ENCODE measurements at regions not wholly inside any gene's neighbourhood (a gene's known extent, or its start where the extent isn't known, plus 50 kb on each side); places are given as distances from the start of the nearest gene placed in this dataset.

DNA sequence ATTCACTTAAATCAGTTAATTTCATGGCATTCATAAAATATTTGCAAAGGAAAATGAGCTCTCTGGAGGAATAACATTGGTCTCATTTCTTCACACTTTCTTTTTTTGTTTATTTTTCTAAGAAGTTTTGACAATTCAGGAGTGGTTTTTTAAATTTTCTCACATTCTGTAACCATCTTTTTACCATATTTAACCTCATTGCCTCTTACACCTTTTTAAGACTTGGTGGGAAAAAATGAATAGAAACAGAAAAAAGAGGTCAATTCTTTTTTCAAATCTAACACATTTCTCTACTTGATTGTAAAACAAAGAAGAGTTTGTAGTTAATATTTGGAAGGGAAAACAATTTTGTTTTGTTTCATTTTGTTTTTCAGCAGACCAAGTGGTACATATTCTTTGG is 1034.7 kb upstream of the RAG2 start:
- ATAC-seq (ENCODE audit: low read depth) (no peak), DNase-seq (no peak)
- Mint-ChIP-seq H3K27ac (no peak overlapping the region), H3K36me3 (no peaks in the 10 kb centered on the region), H3K4me1 (no peaks in the 10 kb centered on the region), H3K27me3 (no peaks in the 10 kb centered on the region), H3K4me3 (no peak overlapping the region), H3K9me3 (peaks cover 4% of the 10 kb centered on the region)
- POLR2A ChIA-PET, result no interaction called here

DNA sequence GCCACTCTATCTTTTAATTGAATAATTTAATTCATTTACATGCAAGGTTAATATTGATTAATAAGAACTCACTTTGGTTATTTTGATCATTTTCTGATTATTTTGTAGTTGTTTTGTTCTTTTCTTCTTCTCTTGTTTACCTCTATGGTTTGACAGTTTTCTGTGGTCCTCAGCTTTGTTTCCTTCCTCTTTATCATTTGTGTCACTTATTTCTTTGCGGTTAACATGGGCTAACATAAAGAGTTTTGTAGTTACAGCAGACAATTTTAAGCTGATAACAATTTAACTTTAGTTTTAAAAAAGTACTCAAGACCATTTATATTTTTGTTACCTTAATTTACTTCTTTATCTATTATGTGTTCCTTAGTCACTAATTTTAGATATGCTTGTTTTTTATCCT is 1032.8 kb upstream of the RAG2 start:
- Mint-ChIP-seq H3K27ac (no peak overlapping the region), H3K4me1 (no peaks in the 10 kb centered on the region), H3K9me3 (peaks cover 6% of the 10 kb centered on the region), H3K36me3 (no peaks in the 10 kb centered on the region), H3K4me3 (no peak overlapping the region), H3K27me3 (no peaks in the 10 kb centered on the region)
- DNase-seq (no peak), ATAC-seq (ENCODE audit: low read depth) (no peak)
- POLR2A ChIA-PET, result no interaction called here

DNA sequence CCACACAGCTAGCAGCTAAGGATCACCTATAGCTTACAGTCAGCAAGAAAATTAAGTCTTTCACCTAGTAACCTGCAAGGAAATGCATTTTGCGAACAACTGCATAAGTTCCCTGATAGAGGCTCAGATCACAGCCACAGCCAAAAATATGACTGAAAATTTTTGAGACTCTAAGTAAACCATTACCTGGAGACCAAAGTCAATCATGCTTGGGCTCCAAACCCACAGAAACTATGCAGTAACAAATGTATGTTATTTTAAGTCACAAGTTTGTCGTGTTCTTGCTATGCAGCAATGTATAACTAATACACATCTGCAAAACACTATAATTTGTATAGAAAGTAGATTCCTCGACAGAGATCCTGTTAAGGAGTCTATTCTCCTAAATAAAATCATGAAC is 1025.7 kb upstream of the RAG2 start:
- H3K4me1 Mint-ChIP-seq, result no peaks in the 10 kb centered on the region
- DNase-seq, result no peak
- peaks cover 8% of the 10 kb centered on the region for H3K9me3 Mint-ChIP-seq
- H3K27me3 Mint-ChIP-seq, result no peaks in the 10 kb centered on the region
- H3K4me3 Mint-ChIP-seq, result no peak overlapping the region
- POLR2A ChIA-PET, result no interaction called here
- H3K36me3 Mint-ChIP-seq, result no peaks in the 10 kb centered on the region
- no peak for ATAC-seq (ENCODE audit: low read depth)
- no peak overlapping the region for H3K27ac Mint-ChIP-seq

DNA sequence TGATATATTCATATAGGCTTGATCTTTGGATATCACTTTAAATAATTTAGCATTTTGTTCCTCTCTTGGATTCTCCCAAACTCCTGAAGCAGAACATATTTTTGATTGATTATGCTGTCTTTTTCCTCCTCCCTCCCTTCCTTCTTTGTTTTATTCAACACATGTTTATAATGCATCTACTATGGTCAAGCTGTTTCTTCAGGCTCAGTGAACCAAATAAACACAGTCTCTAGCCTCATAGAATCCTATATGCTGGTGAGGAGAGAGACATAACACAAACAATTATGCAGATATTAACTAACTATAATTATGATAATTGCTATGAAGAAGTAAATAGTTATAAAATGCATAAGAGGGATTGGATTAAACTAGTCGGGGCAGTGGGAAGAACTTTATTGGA is 1023.6 kb upstream of the RAG2 start:
- Mint-ChIP-seq H3K9me3 (peaks cover 12% of the 10 kb centered on the region), H3K4me3 (no peak overlapping the region), H3K36me3 (no peaks in the 10 kb centered on the region), H3K4me1 (no peaks in the 10 kb centered on the region), H3K27ac (no peak overlapping the region), H3K27me3 (no peaks in the 10 kb centered on the region)
- ATAC-seq (ENCODE audit: low read depth) (no peak), DNase-seq (no peak)
- POLR2A ChIA-PET, result no interaction called here

DNA sequence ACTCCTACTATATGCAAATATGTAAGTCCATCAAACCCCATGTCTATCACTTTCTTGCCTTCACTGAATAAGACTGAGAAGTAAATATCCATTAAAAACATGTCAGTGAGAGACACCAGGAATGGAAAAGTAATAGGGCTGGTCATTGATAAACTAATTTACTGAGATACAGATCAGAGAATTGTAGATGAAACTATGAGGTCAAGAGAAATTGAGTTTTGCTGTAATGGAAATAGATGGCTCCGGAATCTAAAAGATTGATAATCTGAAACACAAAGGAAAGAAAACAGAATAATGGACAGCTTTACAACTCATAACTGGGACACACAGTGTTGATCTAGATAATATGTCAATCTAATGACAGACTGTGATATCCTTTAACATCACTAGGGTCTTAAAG is 1018.3 kb upstream of the RAG2 start:
- H3K36me3 Mint-ChIP-seq, result no peaks in the 10 kb centered on the region
- H3K4me3 Mint-ChIP-seq, result no peak overlapping the region
- H3K4me1 Mint-ChIP-seq, result no peaks in the 10 kb centered on the region
- H3K9me3 Mint-ChIP-seq, result peaks cover 7% of the 10 kb centered on the region
- H3K27ac Mint-ChIP-seq, result no peak overlapping the region
- DNase-seq (no peak), ATAC-seq (ENCODE audit: low read depth) (no peak)
- POLR2A ChIA-PET, result no interaction called here
- H3K27me3 Mint-ChIP-seq, result no peaks in the 10 kb centered on the region

DNA sequence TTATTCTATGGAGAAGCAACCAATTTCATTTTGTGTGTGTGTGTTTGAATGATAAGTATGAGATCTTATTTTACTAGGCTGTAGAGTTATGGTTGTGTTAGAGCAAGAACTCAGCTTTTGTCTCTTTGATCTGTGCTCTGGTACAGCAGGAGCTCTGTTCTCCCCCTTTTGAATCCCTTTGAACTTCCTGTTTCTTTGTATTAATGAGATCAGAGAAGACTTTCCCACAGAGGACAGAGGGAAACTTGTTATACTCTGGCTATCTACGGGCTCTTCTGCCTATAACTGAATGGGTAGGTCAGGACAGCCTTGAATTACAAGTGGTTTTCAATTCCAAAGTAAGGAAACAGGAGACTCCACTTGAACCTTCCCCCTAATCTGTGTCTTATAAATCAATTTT is 1015.0 kb upstream of the RAG2 start:
- POLR2A ChIA-PET, result no interaction called here
- H3K36me3 Mint-ChIP-seq, result no peaks in the 10 kb centered on the region
- H3K4me3 Mint-ChIP-seq, result no peak overlapping the region
- H3K9me3 Mint-ChIP-seq, result peaks cover 4% of the 10 kb centered on the region
- ATAC-seq (ENCODE audit: low read depth) (no peak), DNase-seq (no peak)
- H3K4me1 Mint-ChIP-seq, result no peaks in the 10 kb centered on the region
- no peaks in the 10 kb centered on the region for H3K27me3 Mint-ChIP-seq
- H3K27ac Mint-ChIP-seq, result no peak overlapping the region

DNA sequence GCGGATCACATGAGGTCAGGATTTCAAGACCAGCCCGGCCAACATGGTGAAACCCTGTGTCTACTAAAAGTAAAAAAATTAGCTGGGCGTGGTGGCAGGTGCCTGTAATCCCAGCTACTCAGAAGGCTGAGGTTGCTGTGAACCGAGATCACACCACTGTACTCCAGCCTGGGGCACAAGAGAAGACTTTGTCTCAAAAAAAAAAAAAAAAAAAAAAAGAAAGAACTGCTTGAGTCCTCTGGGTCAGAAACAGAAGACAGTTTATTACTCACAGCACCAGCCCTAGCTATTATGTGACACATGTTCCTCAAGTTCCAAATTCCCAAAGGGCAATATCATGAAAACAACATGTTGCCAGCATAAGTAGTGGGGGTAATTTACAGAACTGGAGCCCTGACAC is 1014.1 kb upstream of the RAG2 start:
- DNase-seq (no peak), ATAC-seq (ENCODE audit: low read depth) (no peak)
- Mint-ChIP-seq H3K36me3 (no peaks in the 10 kb centered on the region), H3K27me3 (no peaks in the 10 kb centered on the region), H3K4me3 (no peak overlapping the region), H3K9me3 (peaks cover 2% of the 10 kb centered on the region), H3K4me1 (no peaks in the 10 kb centered on the region), H3K27ac (no peak overlapping the region)
- POLR2A ChIA-PET, result no interaction called here

DNA sequence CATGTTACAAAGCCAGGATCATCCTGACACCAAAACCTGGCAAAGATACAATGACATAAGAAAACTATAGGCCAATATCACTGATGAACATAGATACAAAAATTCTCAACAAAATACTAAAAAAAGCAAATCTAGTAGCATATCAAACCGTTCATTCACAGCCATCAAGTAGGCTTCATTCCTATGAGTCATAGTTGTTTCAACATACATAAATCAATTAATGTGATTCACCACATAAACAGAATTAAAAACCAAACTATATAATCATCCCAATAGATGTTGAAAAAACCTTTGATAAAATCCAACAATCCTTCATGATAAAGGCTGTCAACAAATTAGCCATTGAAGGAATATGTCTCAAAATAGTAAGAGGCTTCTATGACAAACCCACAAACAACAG is 1007.2 kb upstream of the RAG2 start:
- Mint-ChIP-seq H3K27ac (no peak overlapping the region), H3K36me3 (no peaks in the 10 kb centered on the region), H3K9me3 (peaks cover 8% of the 10 kb centered on the region), H3K4me3 (no peak overlapping the region), H3K27me3 (no peaks in the 10 kb centered on the region), H3K4me1 (no peaks in the 10 kb centered on the region)
- ATAC-seq (ENCODE audit: low read depth), result no peak
- no peak for DNase-seq
- POLR2A ChIA-PET, result no interaction called here

DNA sequence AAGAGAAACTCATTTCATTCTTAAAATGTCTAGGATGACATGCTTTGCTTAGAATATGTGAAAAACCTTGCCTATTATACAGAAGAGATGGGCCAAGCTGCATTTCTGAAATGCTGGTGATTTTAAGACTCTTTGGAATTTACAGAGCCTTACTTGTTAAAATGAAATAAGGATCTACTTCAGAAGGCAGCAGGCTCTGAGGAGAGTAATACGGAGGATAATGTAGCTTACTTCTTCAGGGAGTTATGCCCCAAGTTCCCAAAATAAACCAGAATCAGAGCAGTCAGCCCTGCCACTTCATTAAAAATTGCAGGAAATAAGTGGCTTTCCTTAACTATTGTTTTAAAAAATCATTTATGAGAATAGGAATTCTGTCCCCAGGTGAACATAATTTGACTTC is 1000.3 kb upstream of the RAG2 start:
- no peaks in the 10 kb centered on the region for H3K27me3 Mint-ChIP-seq
- H3K4me3 Mint-ChIP-seq, result no peak overlapping the region
- H3K27ac Mint-ChIP-seq, result no peak overlapping the region
- H3K36me3 Mint-ChIP-seq, result no peaks in the 10 kb centered on the region
- DNase-seq, result no peak
- no peaks in the 10 kb centered on the region for H3K4me1 Mint-ChIP-seq
- no peak for ATAC-seq (ENCODE audit: low read depth)
- POLR2A ChIA-PET, result no interaction called here
- H3K9me3 Mint-ChIP-seq, result peaks cover 4% of the 10 kb centered on the region

DNA sequence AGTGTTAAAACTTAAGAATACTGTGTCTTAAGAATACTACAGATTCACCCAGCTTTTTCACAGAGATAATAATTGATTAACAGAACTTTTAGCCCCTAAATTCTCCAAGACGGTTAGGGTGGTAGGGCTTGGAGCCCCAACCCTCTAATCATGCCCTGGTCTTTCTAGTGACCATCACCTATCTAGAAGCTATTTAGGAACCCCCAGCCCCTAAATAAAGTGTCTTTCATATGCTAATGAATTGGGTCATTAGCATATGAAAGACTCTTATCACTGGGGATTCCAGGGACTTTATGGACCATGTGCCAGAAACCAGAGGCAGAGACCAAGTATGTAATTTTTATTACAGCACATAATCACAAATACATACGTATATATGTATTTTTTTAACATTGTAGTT is 999.7 kb upstream of the RAG2 start:
- H3K4me1 Mint-ChIP-seq, result no peaks in the 10 kb centered on the region
- ATAC-seq (ENCODE audit: low read depth) (no peak), DNase-seq (no peak)
- no peaks in the 10 kb centered on the region for H3K36me3 Mint-ChIP-seq
- no peaks in the 10 kb centered on the region for H3K27me3 Mint-ChIP-seq
- POLR2A ChIA-PET, result no interaction called here
- no peak overlapping the region for H3K4me3 Mint-ChIP-seq
- H3K9me3 Mint-ChIP-seq, result peaks cover 4% of the 10 kb centered on the region
- no peak overlapping the region for H3K27ac Mint-ChIP-seq

DNA sequence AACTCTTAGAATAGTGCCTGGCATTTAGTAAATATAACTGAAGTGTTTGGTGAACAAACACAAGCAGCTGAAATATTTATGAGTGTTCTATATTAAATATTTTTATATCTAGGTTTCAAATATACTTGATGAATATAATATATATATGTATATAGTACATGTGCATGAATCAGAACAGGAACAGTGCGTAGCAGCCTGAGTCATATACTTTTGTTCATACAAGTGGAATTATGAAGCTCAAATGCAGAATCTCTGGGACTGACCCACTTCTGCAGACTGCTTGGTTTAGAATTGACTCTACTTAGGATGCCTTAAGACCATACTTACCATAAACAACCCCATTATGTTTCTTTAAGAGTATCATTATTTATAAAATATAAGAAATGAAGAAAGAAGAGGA is 997.8 kb upstream of the RAG2 start:
- no peaks in the 10 kb centered on the region for H3K27me3 Mint-ChIP-seq

DNA sequence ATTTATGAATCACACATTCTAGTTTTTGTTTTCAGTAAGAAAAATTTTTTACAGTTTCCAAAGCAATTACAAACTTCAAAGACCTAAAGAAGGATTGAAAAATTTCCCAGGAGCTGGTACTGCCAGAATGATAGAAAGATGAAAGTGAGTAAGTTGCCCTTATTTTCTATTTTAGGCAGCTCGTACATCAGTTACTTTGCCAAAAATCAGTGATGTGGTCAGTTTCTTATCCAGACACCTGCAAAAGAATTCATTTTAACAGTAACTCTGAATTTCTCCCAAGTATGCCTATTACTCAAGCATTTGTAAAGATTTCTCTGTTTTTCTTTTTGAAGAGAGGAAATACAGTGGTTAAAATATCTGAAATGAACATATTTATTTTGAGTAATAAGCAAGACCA is 976.3 kb upstream of the RAG2 start:
- Mint-ChIP-seq H3K9me3 (peaks cover 4% of the 10 kb centered on the region), H3K36me3 (no peaks in the 10 kb centered on the region), H3K27me3 (no peaks in the 10 kb centered on the region), H3K4me3 (no peak overlapping the region), H3K27ac (no peak overlapping the region), H3K4me1 (no peaks in the 10 kb centered on the region)
- POLR2A ChIA-PET, result no interaction called here
- no peak for DNase-seq
- ATAC-seq (ENCODE audit: low read depth), result no peak

More for the DNA sequence above, 997.8 kb upstream of the RAG2 start:
- no peaks in the 10 kb centered on the region for H3K36me3 Mint-ChIP-seq
- H3K27ac Mint-ChIP-seq, result no peak overlapping the region
- H3K9me3 Mint-ChIP-seq, result peaks cover 1% of the 10 kb centered on the region
- ATAC-seq (ENCODE audit: low read depth) (no peak), DNase-seq (no peak)
- H3K4me1 Mint-ChIP-seq, result no peaks in the 10 kb centered on the region
- no peak overlapping the region for H3K4me3 Mint-ChIP-seq
- POLR2A ChIA-PET, result no interaction called here

DNA sequence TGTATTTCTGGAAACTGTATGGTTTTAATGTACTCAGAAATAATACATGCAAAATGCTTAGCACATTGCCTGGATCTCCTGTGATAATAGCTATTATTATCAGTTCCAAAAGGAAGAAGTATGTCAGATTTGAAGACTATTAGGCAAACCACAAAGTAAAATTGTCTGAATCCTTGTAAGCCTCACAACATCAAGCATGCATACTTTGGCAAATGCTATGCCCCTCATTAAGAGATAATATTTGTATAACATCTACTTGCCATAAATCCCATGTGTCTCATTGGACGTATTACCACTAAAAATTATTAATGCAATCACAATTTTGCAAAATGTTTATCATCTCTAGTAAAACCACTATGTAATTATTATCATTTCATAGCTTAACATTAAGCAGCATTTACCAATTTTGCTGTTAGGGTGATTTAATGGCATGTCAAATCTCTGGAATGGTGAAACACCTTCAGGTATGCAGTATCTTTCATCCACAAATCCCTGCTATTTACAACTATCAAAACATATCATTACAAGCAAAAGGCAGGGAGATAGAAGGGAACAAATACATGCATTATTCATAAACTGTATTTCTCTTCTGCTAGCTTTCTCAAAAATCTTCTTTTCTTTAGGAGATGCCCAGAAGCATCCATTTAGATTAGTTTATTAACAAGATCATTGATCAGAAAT is 974.6 kb upstream of the RAG2 start:
- Mint-ChIP-seq H3K9me3 (peaks cover 2% of the 10 kb centered on the region), H3K4me3 (no peak overlapping the region), H3K27me3 (no peaks in the 10 kb centered on the region), H3K36me3 (no peaks in the 10 kb centered on the region), H3K4me1 (no peaks in the 10 kb centered on the region), H3K27ac (no peak overlapping the region)
- ATAC-seq (ENCODE audit: low read depth), result no peak
- no peak for DNase-seq
- POLR2A ChIA-PET, result no interaction called here

DNA sequence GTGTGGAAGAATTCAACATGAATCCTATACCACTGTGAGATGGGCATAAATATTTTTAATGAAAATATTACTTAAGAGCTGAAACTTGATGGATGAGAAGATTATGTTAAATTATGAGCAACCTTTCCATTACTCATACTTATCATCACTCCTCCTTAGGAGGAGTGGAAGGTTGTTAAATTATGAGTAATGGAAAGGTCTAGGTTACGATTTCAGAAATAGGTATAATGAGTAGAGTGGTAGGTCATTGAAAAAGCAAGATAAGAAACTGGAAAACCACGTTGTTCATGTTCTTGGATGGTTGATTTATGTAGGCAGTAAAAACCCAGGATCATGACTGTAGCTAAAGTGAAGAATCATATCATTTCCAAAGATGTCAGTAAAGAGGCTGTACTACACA is 973.2 kb upstream of the RAG2 start:
- Mint-ChIP-seq H3K9me3 (peaks cover 2% of the 10 kb centered on the region), H3K36me3 (no peaks in the 10 kb centered on the region), H3K4me1 (no peaks in the 10 kb centered on the region), H3K27me3 (no peaks in the 10 kb centered on the region), H3K4me3 (no peak overlapping the region), H3K27ac (no peak overlapping the region)
- ATAC-seq (ENCODE audit: low read depth) (no peak), DNase-seq (no peak)
- POLR2A ChIA-PET, result no interaction called here

DNA sequence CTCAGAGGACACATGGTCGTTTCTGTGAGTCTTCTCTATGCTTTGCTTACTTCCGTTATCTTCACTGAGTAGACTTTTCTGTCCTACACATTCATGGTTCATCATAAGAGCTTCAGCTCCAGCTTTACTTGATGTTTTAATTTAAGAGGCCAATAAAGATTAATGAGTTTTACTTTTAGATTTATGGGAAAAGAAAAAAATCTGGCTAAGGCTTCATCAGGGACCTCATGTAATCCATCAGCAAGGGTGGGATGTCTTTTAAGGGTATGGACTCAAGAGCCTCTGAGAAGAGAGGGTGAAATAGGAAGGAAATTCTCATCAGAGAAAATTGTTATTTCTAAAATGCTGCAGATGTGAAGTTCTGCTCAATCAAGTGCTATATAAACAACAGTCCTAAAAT is 963.0 kb upstream of the RAG2 start:
- Mint-ChIP-seq H3K27ac (no peak overlapping the region), H3K36me3 (no peaks in the 10 kb centered on the region), H3K9me3 (no peaks in the 10 kb centered on the region), H3K4me3 (no peak overlapping the region), H3K27me3 (no peaks in the 10 kb centered on the region), H3K4me1 (no peaks in the 10 kb centered on the region)
- ATAC-seq (ENCODE audit: low read depth), result no peak
- POLR2A ChIA-PET, result no interaction called here
- DNase-seq, result no peak

Measured in activated naive CD8-positive, alpha-beta T cell treated with anti-CD3 and anti-CD28 coated beads, Interleukin-2, amount 10 ng/mL, durations not matched to agents 7 days and 5 days (primary cell).